Loucy (cell line): ENCODE measurements at regions not wholly inside any gene's neighbourhood (a gene's known extent, or its start where the extent isn't known, plus 50 kb on each side); places are given as distances from the start of the nearest gene placed in this dataset.

ENCODE experiments used
- H2AFZ ChIP-seq: fragments of 200-600 bp; sonication (generic); 2 replicates; pipeline ENCODE4 v1.6.0; 2016; ENCODE audit warnings: antibody characterized with exemption, mild to moderate bottlenecking, low read length, moderate library complexity
- H3F3A ChIP-seq: fragments of 200-600 bp; 2 replicates; pipeline ENCODE4 v1.6.0; 2016; ENCODE audit warnings: antibody characterized with exemption, low read depth, mild to moderate bottlenecking
- H3K27me3 ChIP-seq: fragments of 200-600 bp; sonication (generic); 2 replicates; pipeline ENCODE4 v1.6.1; 2014; ENCODE audit warnings: low read length, mild to moderate bottlenecking; ENCODE audit not compliant: insufficient read depth, poor library complexity, severe bottlenecking
- H3K36me3 ChIP-seq: fragments of 200-600 bp; sonication (generic); 2 replicates; pipeline ENCODE4 v1.6.1; 2016; ENCODE audit warnings: low read length; ENCODE audit not compliant: insufficient read depth
- H3K4me1 ChIP-seq: fragments of 200-600 bp; sonication (generic); 2 replicates; pipeline ENCODE4 v1.5.1; 2014; ENCODE audit warnings: low read length, mild to moderate bottlenecking; ENCODE audit not compliant: insufficient read depth, poor library complexity, severe bottlenecking
- H3K4me2 ChIP-seq: fragments of 200-600 bp; sonication (generic); 2 replicates; pipeline ENCODE4 v1.6.0; 2014; ENCODE audit warnings: antibody characterized with exemption, low read length, low read depth, mild to moderate bottlenecking; ENCODE audit not compliant: poor library complexity, severe bottlenecking
- H3K4me3 ChIP-seq: fragments of 200-600 bp; sonication (generic); 2 replicates; pipeline ENCODE4 v1.5.1; 2014; ENCODE audit warnings: low read length, mild to moderate bottlenecking, mixed read lengths; ENCODE audit not compliant: poor library complexity, severe bottlenecking
- H3K79me2 ChIP-seq: fragments of 200-600 bp; sonication (generic); 2 replicates; pipeline ENCODE4 v1.6.1; 2014; ENCODE audit warnings: low read length; ENCODE audit not compliant: insufficient read depth
- H3K9ac ChIP-seq: fragments of 200-600 bp; sonication (generic); 2 replicates; pipeline ENCODE4 v1.6.0; 2014; ENCODE audit warnings: mild to moderate bottlenecking, low read depth, low read length, moderate library complexity; ENCODE audit not compliant: poor library complexity, severe bottlenecking
- H3K9me2 ChIP-seq: fragments of 200-600 bp; sonication (generic); replicated peaks from 2 replicates; pipeline ENCODE4 v1.6.1; 2016; ENCODE audit warnings: low read depth, low read length, mixed read lengths
- H3K9me3 ChIP-seq: fragments of 200-600 bp; sonication (generic); 2 replicates; pipeline ENCODE4 v1.6.1; 2014; ENCODE audit warnings: mild to moderate bottlenecking, antibody characterized with exemption, low read length, low read depth; ENCODE audit not compliant: insufficient read depth
- H4K20me1 ChIP-seq: fragments of 200-600 bp; sonication (generic); 2 replicates; pipeline ENCODE4 v1.6.0; 2014; ENCODE audit warnings: antibody characterized with exemption, low read length, mild to moderate bottlenecking; ENCODE audit not compliant: insufficient read depth, poor library complexity, severe bottlenecking
- CTCF ChIP-seq: fragments of 200-600 bp; sonication (generic); conservative IDR thresholded peaks from 2 replicates; pipeline ENCODE4 v1.5.1; 2014; ENCODE audit warnings: mild to moderate bottlenecking, antibody characterized with exemption, low read length
- EZH2phosphoT487 ChIP-seq: fragments of 200-600 bp; IDR thresholded peaks from 2 replicates; pipeline ENCODE4 v1.6.1; 2018; ENCODE audit warnings: antibody characterized with exemption, mild to moderate bottlenecking, moderate library complexity, borderline replicate concordance

- no peaks in the 10 kb centered on the region for H3K27me3 ChIP-seq
- peak overlapping the region; percentile 46 for H3K4me3 ChIP-seq
- peak overlapping the region; percentile 60; the same call in 1 of the 2 replicates for H2AFZ ChIP-seq
- H3K9me2 ChIP-seq: no peaks in the 10 kb centered on the region
- no peaks in the 10 kb centered on the region for H3K79me2 ChIP-seq
- H4K20me1 ChIP-seq: no peaks in the 10 kb centered on the region
- H3K9me3 ChIP-seq: no peaks in the 10 kb centered on the region
- peak overlapping the region; percentile 22 for H3K9ac ChIP-seq
- TF ChIP-seq CTCF (no peak), EZH2phosphoT487 (no peak)
- H3K4me1 ChIP-seq: peaks cover 42% of the 10 kb centered on the region
- H3K36me3 ChIP-seq: no peaks in the 10 kb centered on the region
- H3F3A ChIP-seq: no peaks in the 10 kb centered on the region
- peak overlapping the region; percentile 64 for H3K4me2 ChIP-seq
Measured at GRCh38 chr10:61125560-61126170, 181.7 kb upstream of the RHOBTB1 start.

GRCh38 chr10:61124756-61125530 is 181.0 kb upstream of the RHOBTB1 start:
- TF ChIP-seq EZH2phosphoT487 (no peak), CTCF (no peak)
- Histone ChIP-seq H3K36me3 (no peaks in the 10 kb centered on the region), H3K4me3 (no peak overlapping the region), H3F3A (no peaks in the 10 kb centered on the region), H3K4me1 (peaks cover 44% of the 10 kb centered on the region), H3K9me3 (no peaks in the 10 kb centered on the region), H3K27me3 (no peaks in the 10 kb centered on the region), H2AFZ (peak overlapping the region; percentile 60), H4K20me1 (no peaks in the 10 kb centered on the region), H3K9me2 (no peaks in the 10 kb centered on the region), H3K9ac (no peak overlapping the region), H3K4me2 (peak overlapping the region; percentile 64), H3K79me2 (no peaks in the 10 kb centered on the region)

- Histone ChIP-seq H3K9me2 (no peaks in the 10 kb centered on the region), H3K4me2 (no peak overlapping the region), H3K9me3 (no peaks in the 10 kb centered on the region), H3K9ac (no peak overlapping the region), H4K20me1 (no peaks in the 10 kb centered on the region), H3K4me3 (no peak overlapping the region), H3K79me2 (no peaks in the 10 kb centered on the region), H3F3A (no peaks in the 10 kb centered on the region), H2AFZ (peak overlapping the region; percentile 58), H3K27me3 (no peaks in the 10 kb centered on the region), H3K36me3 (no peaks in the 10 kb centered on the region), H3K4me1 (peaks cover 48% of the 10 kb centered on the region)
- no peak for TF ChIP-seq EZH2phosphoT487
- TF ChIP-seq CTCF: no peak
Measured at GRCh38 chr10:61120805-61121204, 176.8 kb upstream of the RHOBTB1 start.
